ENCODE measurements at regions not wholly inside any gene's neighbourhood (a gene's known extent, or its start where the extent isn't known, plus 50 kb on each side); places are given as distances from the start of the nearest gene placed in this dataset.

GRCh38 chr4:24186466-24186865, 296.6 kb upstream of the PPARGC1A start:
- Histone ChIP-seq H2AK5ac (ENCODE audit: low read depth, low read length) (no peak overlapping the region), H4K8ac (ENCODE audit: extremely low read depth, insufficient read depth, low read length) (no peak overlapping the region), H3K27ac (ENCODE audit: low read depth, low read length) (no peak overlapping the region), H2BK5ac (ENCODE audit: low read depth, low read length) (no peak overlapping the region), H3K27me3 (replicated peaks in 1 of 4; ENCODE audit: control insufficient read depth in 3 of 4, extremely low read depth in 1 of 4, insufficient read depth in 3 of 4, low read length in 3 of 4) (no peaks in the 10 kb centered on the region), H3K4me2 (ENCODE audit: insufficient read depth in 1 of 2, low read depth in 2 of 2, low read length in 2 of 2) (no peak overlapping the region), H4K20me1 (replicated peaks in 1 of 2; ENCODE audit: control insufficient read depth in 1 of 2, insufficient read depth in 2 of 2, low read length in 2 of 2) (no peaks in the 10 kb centered on the region), H3K4ac (replicated peaks; ENCODE audit: insufficient read length, low read depth, low read length) (no peak overlapping the region), H2BK15ac (ENCODE audit: low read length) (no peak overlapping the region), H3K14ac (ENCODE audit: insufficient read length) (no peak overlapping the region), H4K91ac (replicated peaks; ENCODE audit: insufficient read length, low read length) (no peak overlapping the region), H2BK12ac (ENCODE audit: low read depth, low read length) (no peak overlapping the region), H3K4me1 (replicated peaks in 1 of 4; ENCODE audit: control insufficient read depth in 3 of 4, insufficient read depth in 4 of 4, low read length in 3 of 4) (no peaks in the 10 kb centered on the region), H3K23ac (ENCODE audit: insufficient read length) (no peak overlapping the region), H3K9ac (replicated peaks in 1 of 4; ENCODE audit: extremely low read depth in 1 of 4, low read depth in 3 of 4, low read length in 3 of 4) (no peak overlapping the region), H3K36me3 (ENCODE audit: control insufficient read depth in 2 of 4, insufficient read depth in 4 of 4, low read length in 3 of 4) (no peaks in the 10 kb centered on the region), H3K4me3 (ENCODE audit: extremely low read depth in 1 of 4, insufficient read depth in 2 of 4, low read depth in 3 of 4, low read length in 4 of 4) (no peak overlapping the region), H2BK120ac (replicated peaks; ENCODE audit: low read depth, low read length) (no peak overlapping the region), H3K79me2 (ENCODE audit: control insufficient read depth in 1 of 2, insufficient read depth in 2 of 2, low read length in 2 of 2) (no peaks in the 10 kb centered on the region), H3K18ac (ENCODE audit: extremely low read depth, low read length) (no peak overlapping the region), H3K9me3 (ENCODE audit: insufficient read depth in 2 of 2, low read depth in 1 of 2, low read length in 1 of 2) (no peaks in the 10 kb centered on the region), H3K56ac (replicated peaks; ENCODE audit: insufficient read length, low read depth, low read length) (no peak overlapping the region), H2BK20ac (ENCODE audit: low read length) (no peak overlapping the region), H3K79me1 (ENCODE audit: low read depth, low read length) (no peaks in the 10 kb centered on the region), H2AFZ (ENCODE audit: low read length) (no peak overlapping the region), H4K5ac (ENCODE audit: insufficient read length, low read depth, low read length) (no peak overlapping the region), H3K23me2 (ENCODE audit: low read depth, low read length) (no peaks in the 10 kb centered on the region)
- FAIRE-seq (no peak), DNase-seq (ENCODE audit: low read depth in 1 of 2, low spot score in 2 of 2) (no peak)
- TF ChIP-seq SP2 (IDR thresholded peaks at IDR 0.05; ENCODE audit: low read length) (no peak), CEBPB (IDR thresholded peaks at IDR 0.05; ENCODE audit: low read depth, low read length) (peak; percentile 44; the same call in 1 of the 2 replicates), NANOG (IDR thresholded peaks at IDR 0.05; ENCODE audit: insufficient read depth, low read depth, low read length, poor library complexity, severe bottlenecking) (no peak)
- WGBS, 2 experiments (ENCODE audit: extremely low coverage in 1 of 2, insufficient coverage in 1 of 2, insufficient read length in 1 of 2, insufficient replicate concordance in 2 of 2, low coverage in 1 of 2, low lambda C conversion rate in 2 of 2, missing lambda C conversion rate in 1 of 2), result 98% methylated on average over 5 of the region's 5 CpGs; no CpG with 5 or more reads in 1 of the 2 experiments
- POLR2A ChIA-PET (ENCODE audit: partially characterized antibody), result no interaction called here
- CTCF ChIA-PET (ENCODE audit: partially characterized antibody), result interaction anchor here (0.6 kb wide), 1 partner anchor 9 kb away, joined by 5 read pairs; no protein-coding TSS in a partner anchor
